ENCODE measurements at regions not wholly inside any gene's neighbourhood (a gene's known extent, or its start where the extent isn't known, plus 50 kb on each side); places are given as distances from the start of the nearest gene placed in this dataset.
A peak's percentile ranks its signal among the peaks of the same experiment; 100 is the strongest.

GRCh38 chr7:1366801-1367405 lies 92.4 kb downstream of the MICALL2 start:
- H4K12ac ChIP-seq (ENCODE audit: low read depth, low read length): no peak overlapping the region
- no peak overlapping the region for H3K18ac ChIP-seq (ENCODE audit: low read length)
- no peak overlapping the region for H3K9ac ChIP-seq (ENCODE audit: low read length)
- no peak overlapping the region for H2AK5ac ChIP-seq (ENCODE audit: low read length)
- no peaks in the 10 kb centered on the region for H3K36me3 ChIP-seq (ENCODE audit: control insufficient read depth in 1 of 2, insufficient read depth in 2 of 2, low read length in 2 of 2)
- peaks cover 2% of the 10 kb centered on the region for H3K27me3 ChIP-seq (ENCODE audit: insufficient read depth, low read length)
- no peak overlapping the region for H3K4me2 ChIP-seq (ENCODE audit: low read length)
- no peak for DNase-seq
- H3K4me1 ChIP-seq (ENCODE audit: control insufficient read depth in 1 of 2, insufficient read depth in 2 of 2, low read length in 2 of 2): peaks cover 0 to 2% of the 10 kb centered on the region in 2 experiments
- WGBS (ENCODE audit: extremely low coverage, insufficient coverage, insufficient read length): no CpG with 5 or more reads among the region's 13 CpGs
- H3K79me2 ChIP-seq (ENCODE audit: control insufficient read depth, insufficient read depth, low read length, poor library complexity): no peaks in the 10 kb centered on the region
- H2BK5ac ChIP-seq (ENCODE audit: low read depth, low read length, poor library complexity): no peak overlapping the region
- H2BK12ac ChIP-seq (ENCODE audit: low read length): no peak overlapping the region
- no peak overlapping the region for H4K91ac ChIP-seq (ENCODE audit: low read depth, low read length)
- H2BK120ac ChIP-seq (ENCODE audit: insufficient read depth, low read length, poor library complexity): no peak overlapping the region
- H3K23ac ChIP-seq (ENCODE audit: low read length): no peak overlapping the region
- no peak overlapping the region for H3K27ac ChIP-seq (ENCODE audit: low read depth, low read length)
- H3K4ac ChIP-seq (ENCODE audit: low read depth, low read length): no peak overlapping the region
- no peak overlapping the region for H3K14ac ChIP-seq (ENCODE audit: low read length)
- H3K79me1 ChIP-seq (ENCODE audit: low read length): no peaks in the 10 kb centered on the region
- no peak overlapping the region for H2AFZ ChIP-seq (ENCODE audit: insufficient read depth, low read length, poor library complexity)
- H3K9me3 ChIP-seq (ENCODE audit: insufficient read depth, low read depth, low read length): peaks cover 7% of the 10 kb centered on the region
- no peak overlapping the region for H4K8ac ChIP-seq (ENCODE audit: low read depth, low read length)
- H3K4me3 ChIP-seq (ENCODE audit: low read depth, low read length): no peak overlapping the region

GRCh38 chr7:1367501-1368183 lies 91.6 kb downstream of the MICALL2 start:
- Histone ChIP-seq H3K9ac (ENCODE audit: low read length) (no peak overlapping the region), H3K4me2 (ENCODE audit: low read length) (no peak overlapping the region), H2AFZ (ENCODE audit: insufficient read depth, low read length, poor library complexity) (no peak overlapping the region), H3K9me3 (ENCODE audit: insufficient read depth, low read depth, low read length) (peaks cover 7% of the 10 kb centered on the region), H3K79me2 (ENCODE audit: control insufficient read depth, insufficient read depth, low read length, poor library complexity) (no peaks in the 10 kb centered on the region), H2BK12ac (ENCODE audit: low read length) (no peak overlapping the region), H4K91ac (ENCODE audit: low read depth, low read length) (no peak overlapping the region), H3K4ac (ENCODE audit: low read depth, low read length) (no peak overlapping the region), H3K4me3 (ENCODE audit: low read depth, low read length) (no peak overlapping the region), H3K14ac (ENCODE audit: low read length) (no peak overlapping the region), H3K36me3 (ENCODE audit: control insufficient read depth in 1 of 2, insufficient read depth in 2 of 2, low read length in 2 of 2) (no peaks in the 10 kb centered on the region), H3K27me3 (ENCODE audit: insufficient read depth, low read length) (peaks cover 2% of the 10 kb centered on the region), H3K27ac (ENCODE audit: low read depth, low read length) (no peak overlapping the region), H3K18ac (ENCODE audit: low read length) (no peak overlapping the region), H2BK120ac (ENCODE audit: insufficient read depth, low read length, poor library complexity) (no peak overlapping the region), H4K12ac (ENCODE audit: low read depth, low read length) (no peak overlapping the region), H3K4me1 (ENCODE audit: control insufficient read depth in 1 of 2, insufficient read depth in 2 of 2, low read length in 2 of 2) (peaks cover 0 to 2% of the 10 kb centered on the region in 2 experiments), H2AK5ac (ENCODE audit: low read length) (no peak overlapping the region), H3K79me1 (ENCODE audit: low read length) (no peaks in the 10 kb centered on the region), H3K23ac (ENCODE audit: low read length) (no peak overlapping the region), H4K8ac (ENCODE audit: low read depth, low read length) (no peak overlapping the region), H2BK5ac (ENCODE audit: low read depth, low read length, poor library complexity) (no peak overlapping the region)
- DNase-seq: no peak
- WGBS (ENCODE audit: extremely low coverage, insufficient coverage, insufficient read length): no CpG with 5 or more reads among the region's 22 CpGs

GRCh38 chr7:1368184-1368681 lies 91.0 kb downstream of the MICALL2 start:
- no peak overlapping the region for H2BK120ac ChIP-seq (ENCODE audit: insufficient read depth, low read length, poor library complexity)
- H3K4ac ChIP-seq (ENCODE audit: low read depth, low read length): no peak overlapping the region
- H3K18ac ChIP-seq (ENCODE audit: low read length): no peak overlapping the region
- H3K27ac ChIP-seq (ENCODE audit: low read depth, low read length): no peak overlapping the region
- H3K4me2 ChIP-seq (ENCODE audit: low read length): no peak overlapping the region
- peaks cover 2% of the 10 kb centered on the region for H3K27me3 ChIP-seq (ENCODE audit: insufficient read depth, low read length)
- H3K79me2 ChIP-seq (ENCODE audit: control insufficient read depth, insufficient read depth, low read length, poor library complexity): no peaks in the 10 kb centered on the region
- H4K12ac ChIP-seq (ENCODE audit: low read depth, low read length): no peak overlapping the region
- H3K14ac ChIP-seq (ENCODE audit: low read length): no peak overlapping the region
- no peak overlapping the region for H3K23ac ChIP-seq (ENCODE audit: low read length)
- no peak overlapping the region for H4K8ac ChIP-seq (ENCODE audit: low read depth, low read length)
- H3K9ac ChIP-seq (ENCODE audit: low read length): no peak overlapping the region
- no peak overlapping the region for H2BK5ac ChIP-seq (ENCODE audit: low read depth, low read length, poor library complexity)
- no peaks in the 10 kb centered on the region for H3K36me3 ChIP-seq (ENCODE audit: control insufficient read depth in 1 of 2, insufficient read depth in 2 of 2, low read length in 2 of 2)
- no peaks in the 10 kb centered on the region for H3K79me1 ChIP-seq (ENCODE audit: low read length)
- WGBS (ENCODE audit: extremely low coverage, insufficient coverage, insufficient read length): no CpG with 5 or more reads among the region's 11 CpGs
- H4K91ac ChIP-seq (ENCODE audit: low read depth, low read length): no peak overlapping the region
- H3K4me3 ChIP-seq (ENCODE audit: low read depth, low read length): no peak overlapping the region
- H3K9me3 ChIP-seq (ENCODE audit: insufficient read depth, low read depth, low read length): peaks cover 7% of the 10 kb centered on the region
- no peak overlapping the region for H2AK5ac ChIP-seq (ENCODE audit: low read length)
- no peak for DNase-seq
- no peak overlapping the region for H2BK12ac ChIP-seq (ENCODE audit: low read length)
- peaks cover 0 to 2% of the 10 kb centered on the region in 2 experiments for H3K4me1 ChIP-seq (ENCODE audit: control insufficient read depth in 1 of 2, insufficient read depth in 2 of 2, low read length in 2 of 2)
- H2AFZ ChIP-seq (ENCODE audit: insufficient read depth, low read length, poor library complexity): no peak overlapping the region

GRCh38 chr7:1368682-1369571 lies 90.3 kb downstream of the MICALL2 start:
- Histone ChIP-seq H2AFZ (ENCODE audit: insufficient read depth, low read length, poor library complexity) (no peak overlapping the region), H2BK12ac (ENCODE audit: low read length) (no peak overlapping the region), H3K9me3 (ENCODE audit: insufficient read depth, low read depth, low read length) (peaks cover 7% of the 10 kb centered on the region), H4K12ac (ENCODE audit: low read depth, low read length) (no peak overlapping the region), H3K4me2 (ENCODE audit: low read length) (peak overlapping the region; percentile 28), H2BK5ac (ENCODE audit: low read depth, low read length, poor library complexity) (no peak overlapping the region), H3K27me3 (ENCODE audit: insufficient read depth, low read length) (peaks cover 2% of the 10 kb centered on the region), H3K23ac (ENCODE audit: low read length) (no peak overlapping the region), H3K27ac (ENCODE audit: low read depth, low read length) (no peak overlapping the region), H3K79me1 (ENCODE audit: low read length) (no peaks in the 10 kb centered on the region), H2AK5ac (ENCODE audit: low read length) (no peak overlapping the region), H2BK120ac (ENCODE audit: insufficient read depth, low read length, poor library complexity) (no peak overlapping the region), H3K18ac (ENCODE audit: low read length) (no peak overlapping the region), H3K4me3 (ENCODE audit: low read depth, low read length) (no peak overlapping the region), H4K8ac (ENCODE audit: low read depth, low read length) (no peak overlapping the region), H3K4ac (ENCODE audit: low read depth, low read length) (no peak overlapping the region), H4K91ac (ENCODE audit: low read depth, low read length) (no peak overlapping the region), H3K4me1 (ENCODE audit: control insufficient read depth in 1 of 2, insufficient read depth in 2 of 2, low read length in 2 of 2) (peaks cover 0 to 2% of the 10 kb centered on the region in 2 experiments), H3K79me2 (ENCODE audit: control insufficient read depth, insufficient read depth, low read length, poor library complexity) (no peaks in the 10 kb centered on the region), H3K14ac (ENCODE audit: low read length) (no peak overlapping the region), H3K9ac (ENCODE audit: low read length) (no peak overlapping the region), H3K36me3 (ENCODE audit: control insufficient read depth in 1 of 2, insufficient read depth in 2 of 2, low read length in 2 of 2) (no peaks in the 10 kb centered on the region)
- peak in 1 of 2 donors; percentile 20 for DNase-seq
- no CpG with 5 or more reads among the region's 74 CpGs for WGBS (ENCODE audit: extremely low coverage, insufficient coverage, insufficient read length)

Measured in trophoblast cell (in vitro differentiated cells and primary cell).